Activated CD4-positive, CD25-positive, alpha-beta regulatory T cell treated with anti-CD3 and anti-CD28 coated beads, Interleukin-2, amount 50 U/mL, for 16 hours (primary cell): ENCODE measurements at regions not wholly inside any gene's neighbourhood (a gene's known extent, or its start where the extent isn't known, plus 50 kb on each side); places are given as distances from the start of the nearest gene placed in this dataset.
"Not testable (repeated sequence)": the region's sequence is repeated elsewhere in the genome, so short reads cannot be mapped to it uniquely, and the experiment has no call there.

Experiments used
- DNase-seq: peaks from one replicate; pipeline ENCODE4 v3.0.0-alpha.2; 2020; ENCODE audit warnings: low read depth, low spot score

DNA sequence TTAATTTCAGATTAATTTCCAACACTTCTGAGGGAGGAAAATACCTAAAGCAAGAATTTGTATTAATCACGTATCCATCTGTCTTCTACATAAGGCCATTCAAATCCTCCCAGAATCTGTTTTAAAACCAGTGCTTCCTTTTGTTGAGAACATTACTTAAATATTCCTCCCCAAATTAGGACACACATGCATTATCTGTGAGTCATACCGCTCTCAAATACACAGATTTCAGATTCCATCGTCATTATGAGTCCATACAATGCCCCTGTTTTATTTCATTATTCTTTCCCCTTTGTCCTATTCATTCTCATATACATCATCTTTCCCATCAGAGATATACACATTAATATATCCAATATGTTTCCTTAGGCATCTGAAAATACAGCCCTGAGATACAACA lies 57.3 kb upstream of the PRSS12 start:
- no peak for DNase-seq

DNA sequence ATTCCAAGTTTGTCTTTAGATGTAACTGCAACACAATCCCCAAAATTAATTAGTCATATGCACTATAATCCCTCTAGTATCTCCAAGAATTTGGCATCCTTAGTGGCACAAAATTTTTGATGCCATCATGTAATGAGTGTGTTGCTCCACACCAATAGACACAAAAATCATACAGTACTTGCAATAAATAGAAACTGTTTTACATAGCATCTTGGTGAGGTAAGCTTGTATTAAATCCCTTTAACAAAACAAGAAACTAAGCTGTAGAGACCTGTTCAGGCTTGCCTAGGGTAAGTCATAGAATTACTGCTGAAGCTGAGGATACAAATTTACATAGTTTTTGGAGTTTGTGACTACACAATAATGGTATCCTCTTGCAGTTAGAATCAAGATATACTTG lies 64.5 kb upstream of the PRSS12 start:
- DNase-seq: no peak

DNA sequence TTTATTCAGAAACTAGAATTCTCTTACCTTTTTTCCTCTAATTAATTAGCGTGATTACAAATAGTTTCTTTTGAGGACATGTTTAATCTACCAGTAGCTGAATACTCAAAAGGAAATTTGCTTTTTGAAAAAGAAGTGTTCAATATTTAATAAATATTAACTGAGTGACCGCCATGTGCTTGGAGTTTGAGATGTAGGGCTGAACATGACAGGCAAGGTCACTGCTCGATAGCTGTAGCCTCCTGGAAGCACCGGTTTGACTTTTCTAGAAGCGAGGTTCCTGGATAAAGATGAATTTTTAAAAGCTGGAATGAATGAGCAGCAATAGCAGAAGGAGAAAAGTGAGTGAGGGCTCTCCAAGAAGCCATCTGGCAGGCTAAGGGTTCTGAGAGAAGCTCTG lies 65.0 kb upstream of the PRSS12 start:
- DNase-seq: not testable (repeated sequence)

DNA sequence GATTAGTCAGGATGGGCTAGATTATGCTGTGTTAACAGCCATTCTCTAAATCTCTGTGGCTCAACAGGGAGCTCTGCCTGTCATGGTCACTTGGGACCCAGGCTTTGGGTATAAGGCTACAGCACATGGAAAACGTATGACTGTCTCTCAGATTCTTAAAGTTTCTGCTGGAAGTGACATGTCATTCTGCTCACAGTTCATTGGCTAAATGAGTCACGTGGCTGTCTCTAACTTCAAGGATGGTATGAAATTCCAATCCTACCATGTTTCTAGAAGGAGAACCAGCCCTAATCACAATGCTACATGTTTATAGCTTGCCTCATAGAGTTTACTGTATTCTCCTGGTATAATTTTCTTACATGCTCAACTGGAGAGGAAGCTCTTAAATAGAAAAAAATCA lies 65.6 kb upstream of the PRSS12 start:
- not testable (repeated sequence) for DNase-seq

DNA sequence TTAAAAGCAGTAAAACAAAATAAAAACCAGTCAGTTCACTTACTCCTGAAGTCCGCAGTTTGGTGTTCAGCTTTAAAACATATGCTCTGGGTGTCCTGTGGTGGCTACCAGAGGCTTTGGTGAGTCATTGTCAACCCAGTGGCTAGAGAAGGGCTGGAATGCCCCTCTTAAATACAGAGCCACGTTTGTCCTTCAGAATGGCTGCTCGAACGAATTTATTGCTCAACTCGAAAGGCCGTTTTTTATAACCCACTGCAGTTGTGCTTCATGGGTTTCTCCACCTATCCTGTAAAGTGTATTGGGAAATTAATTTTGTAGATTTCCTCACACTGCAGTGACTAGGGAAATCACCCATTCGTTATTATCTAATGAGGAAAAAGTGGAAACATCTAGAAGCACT lies 66.8 kb upstream of the PRSS12 start:
- not testable (repeated sequence) for DNase-seq

DNA sequence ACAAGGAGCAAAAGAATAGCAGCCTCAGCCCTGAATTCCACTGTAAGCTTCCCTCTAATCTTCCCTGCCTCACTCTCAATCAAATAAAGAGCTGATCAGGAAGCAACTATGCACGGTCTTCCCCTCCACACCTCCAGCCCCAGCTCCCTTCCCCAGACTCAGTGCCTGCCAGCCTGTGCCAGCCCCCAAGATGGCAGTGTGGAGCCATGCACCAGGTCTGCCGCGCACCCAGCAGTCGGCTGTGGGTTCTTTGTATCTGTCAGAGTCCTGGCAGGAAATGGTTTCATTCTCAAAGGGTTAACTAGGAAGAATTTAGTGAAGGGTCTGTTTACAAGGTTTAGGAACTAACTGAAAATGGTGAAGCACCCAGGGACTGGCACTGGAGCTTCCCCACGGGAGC lies 71.3 kb upstream of the PRSS12 start:
- not testable (repeated sequence) for DNase-seq

DNA sequence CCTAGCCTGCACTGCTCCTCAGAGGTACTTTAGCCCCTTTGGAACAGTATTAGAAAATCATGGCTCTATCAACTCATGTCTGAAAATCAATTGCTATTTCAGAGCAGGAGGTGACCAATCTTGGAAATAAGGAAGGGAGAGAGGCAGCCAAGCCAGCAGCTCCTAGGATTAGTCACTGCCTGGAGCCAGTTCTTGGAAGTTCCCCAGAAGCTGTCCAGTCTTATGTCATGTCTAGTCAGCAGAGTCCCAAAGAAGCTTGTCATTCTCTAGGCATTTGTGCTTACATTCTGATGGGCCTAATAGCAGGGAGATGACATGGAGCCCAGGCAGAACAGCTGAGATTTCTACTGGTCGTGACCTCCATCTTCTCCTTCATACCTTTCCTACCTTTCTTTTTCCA lies 76.1 kb upstream of the PRSS12 start:
- not testable (repeated sequence) for DNase-seq

DNA sequence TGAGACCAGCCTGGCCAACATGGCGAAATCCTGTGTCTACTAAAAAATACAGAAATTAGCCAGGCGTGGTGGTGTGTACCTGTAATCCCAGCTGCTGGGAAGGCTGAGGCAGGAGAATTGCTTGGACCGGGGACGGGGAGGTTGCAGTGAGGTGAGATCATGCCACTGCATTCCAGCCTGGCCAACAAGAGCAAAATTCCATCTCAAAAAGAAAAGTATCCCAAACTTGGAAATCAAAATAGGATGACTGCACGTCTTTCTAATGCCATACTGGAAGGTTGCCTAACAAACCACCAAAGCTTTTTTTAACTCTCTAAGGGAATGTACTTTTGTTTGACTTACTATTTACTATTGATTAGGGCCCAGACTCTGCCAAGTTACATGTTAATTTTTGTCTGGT lies 79.6 kb upstream of the PRSS12 start:
- DNase-seq: not testable (repeated sequence)

DNA sequence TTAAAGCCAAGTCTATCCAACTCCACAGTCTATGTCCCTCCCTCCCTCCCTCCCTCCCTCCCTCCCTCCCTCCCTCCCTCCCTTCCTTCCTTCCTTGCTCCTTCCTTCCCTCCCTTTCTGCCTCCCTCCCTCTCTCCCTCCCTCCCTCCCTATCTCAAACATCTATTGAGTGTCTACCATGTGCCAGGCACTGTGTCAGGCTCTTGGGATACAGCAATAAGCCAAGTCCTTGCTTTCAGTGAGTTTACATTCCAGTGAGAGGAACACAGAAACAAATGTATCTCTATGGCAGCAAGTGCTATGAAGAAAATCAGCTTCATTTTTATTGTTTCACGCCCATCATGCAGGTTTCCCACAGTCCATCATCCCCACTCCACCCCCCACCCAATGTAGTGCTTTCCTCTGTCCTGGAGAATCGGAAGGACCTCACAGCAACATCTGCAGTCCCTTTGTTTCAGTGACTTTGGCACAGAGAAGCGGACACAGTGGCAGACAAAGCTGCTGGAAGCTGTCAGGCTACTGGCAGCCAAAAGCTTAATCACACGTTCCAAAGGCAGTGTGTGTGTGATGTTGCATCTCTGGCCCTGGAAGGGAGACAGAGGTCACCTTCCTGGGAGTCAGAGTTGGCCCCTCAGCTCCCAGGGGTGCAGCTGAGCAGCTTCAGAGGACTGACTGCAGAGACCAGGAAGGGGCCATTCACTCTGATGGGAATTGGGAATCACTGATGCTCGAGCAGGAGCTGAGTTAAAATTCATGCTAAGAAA lies 81.0 kb upstream of the PRSS12 start:
- DNase-seq: not testable (repeated sequence)

DNA sequence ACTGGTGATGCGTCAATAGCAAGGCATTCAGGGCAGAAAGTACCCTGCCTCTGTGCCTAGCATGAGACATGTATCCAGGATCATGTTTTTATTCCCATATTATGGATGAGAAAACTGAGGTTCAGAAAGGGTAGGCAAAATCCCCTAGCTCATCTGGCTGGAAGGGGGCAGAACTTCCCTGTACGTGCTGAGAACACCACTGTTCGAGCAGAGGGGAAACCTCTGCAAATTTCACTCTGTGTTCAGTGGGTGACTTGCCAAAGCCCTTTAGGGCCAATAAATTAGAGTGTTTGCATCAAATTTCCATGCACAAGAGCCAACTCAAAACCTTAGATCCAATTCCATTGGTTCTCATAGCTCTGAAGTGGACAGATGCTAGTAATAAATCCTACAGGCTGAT lies 82.6 kb upstream of the PRSS12 start:
- DNase-seq: not testable (repeated sequence)

DNA sequence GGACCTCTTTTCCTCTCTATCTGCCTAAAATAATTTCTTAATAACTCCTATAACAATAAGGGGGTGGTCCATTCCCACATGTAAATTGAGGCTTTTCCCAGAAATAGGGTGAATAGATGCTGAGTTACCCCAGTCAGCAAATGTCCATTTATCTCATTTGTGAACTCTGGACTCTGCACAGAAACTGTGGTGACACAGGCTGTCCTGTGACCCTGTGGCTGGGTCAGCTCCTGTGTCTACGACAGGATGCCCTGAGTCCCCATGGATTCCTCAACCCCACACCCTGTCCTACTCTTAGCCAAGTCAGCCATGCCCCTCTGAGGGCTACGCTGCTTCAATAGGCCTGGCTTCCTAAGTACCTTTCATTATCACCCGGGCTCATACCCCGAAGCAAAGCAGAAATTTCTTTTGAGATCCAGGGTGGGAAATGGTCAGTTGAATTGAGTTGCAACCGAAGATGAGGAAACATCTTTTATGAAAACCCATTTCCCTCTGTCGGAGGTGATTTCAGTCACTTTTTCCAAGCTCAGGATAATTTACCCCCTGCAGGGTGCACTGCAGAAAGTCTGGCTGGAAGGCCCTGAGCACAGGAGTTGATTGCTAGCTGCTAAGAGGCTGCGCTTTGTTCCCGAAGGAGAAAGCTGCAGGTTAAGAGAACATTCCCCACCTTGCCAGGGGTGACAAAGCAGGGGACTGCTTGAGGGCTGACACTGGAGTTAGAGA lies 89.5 kb upstream of the PRSS12 start:
- not testable (repeated sequence) for DNase-seq

DNA sequence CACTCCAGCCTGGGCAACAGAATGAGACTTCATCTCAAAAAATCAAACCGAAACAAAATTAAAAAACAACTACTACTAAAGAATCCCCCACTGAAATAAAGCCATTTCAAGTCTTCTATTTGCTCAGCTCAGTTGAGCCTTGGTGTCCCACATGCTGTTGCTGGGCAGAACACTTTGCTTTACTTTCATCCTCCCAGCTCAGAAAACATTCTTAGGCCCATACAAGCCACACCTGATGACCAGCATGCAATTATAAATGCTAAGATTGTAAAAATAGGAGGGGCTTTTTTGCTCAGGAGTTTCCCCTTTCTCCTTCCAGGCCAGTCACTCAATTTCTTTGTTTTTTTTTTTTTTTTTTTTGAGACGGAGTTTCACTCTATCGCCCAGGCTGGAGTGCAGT lies 94.6 kb upstream of the PRSS12 start:
- DNase-seq: not testable (repeated sequence)

DNA sequence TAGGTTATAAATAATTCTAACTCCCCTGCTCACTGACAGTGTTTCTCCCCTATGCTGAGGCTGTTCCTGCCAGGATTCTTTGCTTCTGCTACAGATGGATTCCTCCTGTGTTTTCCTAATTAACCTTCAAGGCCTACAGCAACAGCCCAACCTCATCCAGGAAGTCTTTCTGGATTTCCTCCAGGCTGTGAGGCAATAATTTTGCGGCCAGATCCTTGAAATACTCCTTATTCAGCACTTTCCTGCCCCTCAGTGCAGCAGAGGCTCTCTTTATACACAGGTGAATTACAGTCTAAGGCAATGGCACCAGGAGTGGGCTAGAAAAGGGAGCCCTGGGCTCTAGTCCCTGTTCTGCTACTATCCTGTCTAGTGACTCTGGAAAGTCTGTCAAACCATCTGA lies 102.1 kb upstream of the PRSS12 start:
- DNase-seq: not testable (repeated sequence)

DNA sequence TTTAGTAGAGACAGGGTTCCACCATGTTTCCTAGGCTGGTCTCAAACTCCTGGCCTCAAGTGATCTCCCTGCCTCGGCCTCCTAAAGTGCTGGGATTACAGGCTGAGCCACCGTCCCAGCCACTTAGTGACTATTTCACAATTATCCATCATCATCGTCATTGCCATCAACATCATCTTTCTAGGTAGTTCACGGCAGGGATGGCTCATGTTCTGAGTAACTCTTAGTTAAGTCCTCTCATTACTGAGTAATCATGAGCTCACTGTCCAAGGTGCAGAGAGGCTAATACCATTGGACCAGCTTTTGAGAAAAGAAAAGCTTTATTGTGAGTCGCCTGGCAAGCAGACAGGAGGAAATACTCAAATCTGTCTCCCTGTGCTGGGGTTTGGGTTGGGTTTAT lies 108.6 kb upstream of the PRSS12 start:
- not testable (repeated sequence) for DNase-seq

DNA sequence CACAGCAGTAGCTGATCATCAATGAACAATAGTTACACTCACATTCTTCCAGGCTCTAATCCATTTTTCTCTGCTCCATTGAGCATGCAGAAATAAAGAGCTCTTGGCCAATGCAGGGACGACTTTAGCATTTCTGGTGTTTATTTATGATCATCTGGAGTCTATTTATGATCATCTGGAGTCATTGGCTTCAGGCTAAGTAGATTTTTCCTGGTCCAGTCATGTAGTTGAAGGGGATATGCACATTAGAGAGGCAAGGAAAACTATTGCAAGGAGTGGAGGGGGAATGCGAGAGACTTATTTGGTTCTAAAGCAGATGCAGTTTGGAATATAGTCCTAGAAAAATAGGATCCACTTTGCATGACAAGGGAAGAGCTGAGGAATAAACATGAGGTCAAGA lies 113.0 kb upstream of the PRSS12 start:
- not testable (repeated sequence) for DNase-seq

DNA sequence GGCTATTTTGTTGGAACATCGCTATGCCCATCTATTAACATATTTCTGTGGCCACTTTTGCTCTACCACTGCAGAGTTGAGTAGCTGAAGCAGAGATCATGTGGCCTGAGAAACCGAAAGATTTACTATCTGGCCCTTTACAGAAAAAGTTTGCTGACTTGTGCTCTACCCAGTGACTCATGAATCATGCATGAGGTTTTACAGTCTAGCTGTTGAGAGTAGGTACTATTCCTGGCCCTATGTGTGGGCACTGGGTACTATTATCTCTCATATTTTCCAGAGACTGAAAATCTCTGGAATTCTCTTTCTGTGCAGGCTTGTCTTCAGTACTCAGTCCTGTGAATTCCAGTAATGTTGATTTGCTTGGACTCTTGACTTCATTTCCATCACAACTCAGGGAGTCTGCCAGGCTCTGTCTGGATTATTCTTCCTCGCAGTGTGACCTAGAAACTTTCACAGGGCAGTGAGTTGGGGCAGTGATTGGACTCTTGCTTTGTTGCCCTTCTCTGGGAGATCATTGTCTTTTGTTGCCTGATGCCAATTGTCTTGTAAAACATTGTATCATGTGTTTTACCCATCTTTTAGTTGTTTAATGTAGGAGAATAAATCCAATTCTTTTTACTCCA lies 121.3 kb upstream of the PRSS12 start:
- not testable (repeated sequence) for DNase-seq

DNA sequence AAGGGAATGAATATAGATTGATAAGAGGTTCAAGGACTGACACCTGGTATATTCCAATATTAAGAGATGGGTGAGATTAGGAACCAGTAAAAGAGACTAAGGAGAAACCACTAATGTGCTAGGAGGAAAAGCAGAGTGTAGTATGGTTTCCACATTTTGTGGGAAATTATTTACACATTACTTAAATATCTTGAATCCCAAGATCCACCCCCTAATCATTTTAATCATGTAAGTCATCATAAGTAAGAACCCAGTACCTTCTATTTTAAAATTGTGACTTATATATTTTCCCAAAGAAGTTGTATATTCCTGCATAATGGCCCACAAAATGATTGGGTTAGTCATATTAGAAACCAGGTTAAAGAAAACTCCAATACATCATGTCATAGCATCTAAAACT lies 122.0 kb upstream of the PRSS12 start:
- not testable (repeated sequence) for DNase-seq

DNA sequence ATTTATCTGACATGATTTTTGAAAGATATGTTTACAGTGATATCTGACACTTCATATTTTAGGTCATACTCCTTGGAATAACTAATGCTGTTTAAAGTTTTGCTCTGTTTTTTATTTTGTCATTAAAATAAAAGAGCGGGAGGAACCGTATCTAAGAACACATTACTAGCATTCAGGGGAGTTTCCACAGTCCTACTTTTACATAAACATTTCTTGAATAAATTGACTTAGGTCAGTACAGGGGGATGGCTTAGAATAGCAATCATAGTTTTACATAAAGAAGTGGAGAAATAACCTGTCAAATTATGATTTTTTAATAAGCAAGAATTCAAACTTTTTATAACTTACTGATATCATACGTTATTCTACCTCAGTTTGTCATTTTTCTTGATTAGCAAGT lies 123.1 kb upstream of the PRSS12 start:
- not testable (repeated sequence) for DNase-seq

DNA sequence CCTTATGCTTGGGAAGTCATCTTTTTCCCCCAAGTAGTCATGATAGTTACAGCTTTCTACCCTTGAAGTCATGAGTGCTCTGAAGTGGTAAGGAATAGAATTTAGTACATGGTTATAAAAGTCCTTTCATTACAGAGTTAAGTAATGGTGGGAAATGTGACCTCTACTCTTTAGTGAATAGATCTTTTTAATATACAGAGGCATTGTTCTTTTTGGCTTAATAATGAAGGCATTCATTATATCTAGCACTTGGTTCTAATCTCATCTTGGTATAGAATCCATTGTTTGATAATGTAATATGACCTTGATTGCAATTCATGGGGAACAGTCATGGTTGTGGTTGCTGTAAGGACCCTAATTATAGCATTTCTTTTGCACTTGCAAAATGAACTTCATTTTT lies 125.0 kb upstream of the PRSS12 start:
- DNase-seq: not testable (repeated sequence)

DNA sequence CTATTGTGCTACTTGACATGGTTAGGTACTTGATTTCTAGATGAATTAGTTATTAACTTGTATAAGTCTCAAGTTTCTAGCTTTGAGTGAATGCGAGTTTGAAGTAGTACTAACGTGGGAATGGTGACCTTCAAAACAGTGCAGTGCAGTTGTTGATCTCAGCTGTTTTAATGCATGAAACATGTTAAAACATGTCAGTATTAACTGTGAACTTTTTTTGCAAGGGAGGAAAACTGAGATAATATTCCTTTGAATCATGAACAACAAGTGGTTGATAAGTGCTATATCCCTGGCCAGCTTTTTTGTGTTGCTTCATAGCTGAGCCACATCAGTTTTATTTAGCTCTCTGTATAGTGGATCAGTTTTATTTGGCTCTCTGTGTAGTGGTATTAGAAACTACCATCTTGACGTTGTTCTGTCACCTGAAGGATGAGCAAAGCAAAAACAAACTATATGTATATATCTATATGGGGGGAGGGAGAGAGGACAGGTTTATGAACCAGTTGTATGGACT lies 133.1 kb upstream of the PRSS12 start:
- not testable (repeated sequence) for DNase-seq

DNA sequence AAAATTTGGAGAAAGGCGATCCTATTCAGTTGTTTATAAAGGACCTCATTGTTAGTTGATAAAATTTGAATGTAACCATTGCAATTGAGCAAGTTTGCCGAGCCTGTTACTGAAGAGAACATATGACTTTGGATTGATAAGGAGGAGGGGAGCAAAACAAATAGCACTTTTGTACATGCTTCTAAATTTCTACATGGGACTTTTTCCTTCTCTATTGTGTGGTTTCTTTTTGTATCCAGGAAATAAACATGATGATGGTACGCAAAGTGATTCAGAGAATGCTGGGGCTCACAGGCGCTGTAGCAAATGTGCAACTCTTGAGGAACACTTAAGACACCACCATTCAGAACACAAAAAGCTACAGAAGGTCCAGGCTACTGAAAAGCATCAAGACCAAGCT lies 140.2 kb upstream of the PRSS12 start:
- not testable (repeated sequence) for DNase-seq

DNA sequence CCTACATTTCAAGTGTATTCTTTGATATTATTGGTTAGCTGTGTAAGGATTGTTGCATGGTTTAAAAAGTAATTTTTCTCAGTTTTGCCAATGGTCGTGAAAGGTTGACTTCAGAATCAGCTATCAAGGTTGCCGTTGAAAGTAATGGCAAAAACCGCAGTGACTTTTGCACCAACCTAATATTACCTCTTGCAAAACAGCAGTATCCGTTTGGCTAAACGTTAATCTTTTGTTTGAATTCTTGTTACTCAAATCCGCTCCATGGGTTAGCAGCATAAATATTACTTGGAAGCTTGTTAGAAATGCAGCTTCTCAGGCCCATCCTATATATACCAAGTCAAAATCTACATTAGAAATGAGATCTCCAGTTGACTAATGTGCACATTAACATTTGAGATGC lies 141.6 kb upstream of the PRSS12 start:
- DNase-seq: not testable (repeated sequence)
